Neural progenitor cell (in vitro differentiated cells): ENCODE measurements at regions not wholly inside any gene's neighbourhood (a gene's known extent, or its start where the extent isn't known, plus 50 kb on each side); places are given as distances from the start of the nearest gene placed in this dataset.

Source experiments
- CTCF ChIP-seq: fragments of 200-600 bp; sonication (generic); IDR thresholded peaks from 2 replicates; pipeline ENCODE4 v1.5.1; 2017; ENCODE audit warnings: antibody characterized with exemption, mild to moderate bottlenecking
- EZH2 ChIP-seq: fragments of 200-600 bp; sonication (generic); IDR thresholded peaks from 2 replicates; pipeline ENCODE4 v1.6.1; 2017; ENCODE audit warnings: antibody characterized with exemption, mild to moderate bottlenecking, moderate library complexity

DNA sequence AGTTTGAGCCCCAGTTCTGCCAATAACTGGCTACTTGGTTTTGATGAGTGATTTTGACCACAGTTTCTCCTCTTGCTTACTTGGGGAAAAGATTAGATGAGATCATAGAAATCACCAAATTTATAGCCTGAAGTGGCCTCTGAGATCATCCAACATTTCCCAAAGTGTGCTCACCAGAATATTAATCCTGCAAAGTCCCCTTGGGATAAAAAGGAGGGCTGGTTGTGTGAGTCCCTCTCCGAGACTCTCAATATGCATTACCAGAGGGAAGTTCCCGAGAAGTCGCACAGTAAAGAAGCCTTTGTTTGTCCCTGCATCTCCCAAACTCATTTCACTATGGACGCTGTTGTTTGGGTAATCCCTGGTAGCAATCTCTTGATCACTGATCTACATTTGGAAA lies 88.4 kb upstream of the ADRA1B start:
- TF ChIP-seq CTCF = no peak
- TF ChIP-seq EZH2 = no peak
